Right atrium auricular region (tissue), 2 donors: ENCODE measurements at regions not wholly inside any gene's neighbourhood (a gene's known extent, or its start where the extent isn't known, plus 50 kb on each side); places are given as distances from the start of the nearest gene placed in this dataset.

ENCODE experiments used
- DNase-seq: peaks from one replicate; pipeline ENCODE4 v3.0.0-alpha.2; 2019; ENCODE audit warnings: low spot score
- H3K27ac ChIP-seq, 2 donors: fragments of 200-600 bp; sonication (generic); 1 replicate in 1 of 2; 2 replicates in 1 of 2; pipeline ENCODE4 v1.5.1; 2016 to 2019
- H3K27me3 ChIP-seq, 2 donors: fragments of 200-600 bp; sonication (generic); one replicate each; pipeline versions ENCODE4 v1.5.1 to v1.6.0; 2017 to 2019
- H3K36me3 ChIP-seq: fragments of 200-600 bp; sonication (generic); one replicate; pipeline ENCODE4 v1.5.1; 2016
- H3K4me1 ChIP-seq, 2 donors: fragments of 200-600 bp; sonication (generic); one replicate each; pipeline versions ENCODE4 v1.5.1 to v1.6.0; 2017 to 2019
- H3K4me3 ChIP-seq, 2 donors: fragments of 200-600 bp; sonication (generic); 1 replicate in 1 of 2; 2 replicates in 1 of 2; pipeline ENCODE4 v1.5.1; 2017 to 2019; ENCODE audit warnings: mild to moderate bottlenecking in 1 of 2, moderate library complexity in 1 of 2
- H3K9me3 ChIP-seq, 2 donors: fragments of 200-600 bp; sonication (generic); one replicate each; pipeline ENCODE4 v1.5.1; 2019
- TF ChIP-seq, protein P1 (sequence below), 2 donors: fragments of 200-600 bp; sonication (generic); IDR thresholded peaks; one replicate each; pipeline ENCODE4 v1.5.1; 2019; ENCODE audit warnings: antibody characterized with exemption in 2 of 2

GRCh38 chr10:44056967-44057805 is 327.7 kb downstream of the CXCL12 start:
- Histone ChIP-seq H3K27me3 (no peaks in the 10 kb centered on the region), H3K36me3 (no peaks in the 10 kb centered on the region), H3K27ac (no peak overlapping the region), H3K9me3 (no peaks in the 10 kb centered on the region), H3K4me3 (no peak overlapping the region), H3K4me1 (no peaks in the 10 kb centered on the region)
- DNase-seq: no peak
- TF ChIP-seq, protein P1, sequence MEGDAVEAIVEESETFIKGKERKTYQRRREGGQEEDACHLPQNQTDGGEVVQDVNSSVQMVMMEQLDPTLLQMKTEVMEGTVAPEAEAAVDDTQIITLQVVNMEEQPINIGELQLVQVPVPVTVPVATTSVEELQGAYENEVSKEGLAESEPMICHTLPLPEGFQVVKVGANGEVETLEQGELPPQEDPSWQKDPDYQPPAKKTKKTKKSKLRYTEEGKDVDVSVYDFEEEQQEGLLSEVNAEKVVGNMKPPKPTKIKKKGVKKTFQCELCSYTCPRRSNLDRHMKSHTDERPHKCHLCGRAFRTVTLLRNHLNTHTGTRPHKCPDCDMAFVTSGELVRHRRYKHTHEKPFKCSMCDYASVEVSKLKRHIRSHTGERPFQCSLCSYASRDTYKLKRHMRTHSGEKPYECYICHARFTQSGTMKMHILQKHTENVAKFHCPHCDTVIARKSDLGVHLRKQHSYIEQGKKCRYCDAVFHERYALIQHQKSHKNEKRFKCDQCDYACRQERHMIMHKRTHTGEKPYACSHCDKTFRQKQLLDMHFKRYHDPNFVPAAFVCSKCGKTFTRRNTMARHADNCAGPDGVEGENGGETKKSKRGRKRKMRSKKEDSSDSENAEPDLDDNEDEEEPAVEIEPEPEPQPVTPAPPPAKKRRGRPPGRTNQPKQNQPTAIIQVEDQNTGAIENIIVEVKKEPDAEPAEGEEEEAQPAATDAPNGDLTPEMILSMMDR (IDR thresholded peaks at IDR 0.05): no peak

- Histone ChIP-seq H3K27ac (no peak overlapping the region), H3K27me3 (no peaks in the 10 kb centered on the region), H3K4me3 (no peak overlapping the region), H3K36me3 (no peaks in the 10 kb centered on the region), H3K4me1 (no peaks in the 10 kb centered on the region), H3K9me3 (no peaks in the 10 kb centered on the region)
- TF ChIP-seq, protein P1 (IDR thresholded peaks at IDR 0.05): no peak
- DNase-seq: no peak
Observed at GRCh38 chr10:44056206-44056605, 328.7 kb downstream of the CXCL12 start.

DNA sequence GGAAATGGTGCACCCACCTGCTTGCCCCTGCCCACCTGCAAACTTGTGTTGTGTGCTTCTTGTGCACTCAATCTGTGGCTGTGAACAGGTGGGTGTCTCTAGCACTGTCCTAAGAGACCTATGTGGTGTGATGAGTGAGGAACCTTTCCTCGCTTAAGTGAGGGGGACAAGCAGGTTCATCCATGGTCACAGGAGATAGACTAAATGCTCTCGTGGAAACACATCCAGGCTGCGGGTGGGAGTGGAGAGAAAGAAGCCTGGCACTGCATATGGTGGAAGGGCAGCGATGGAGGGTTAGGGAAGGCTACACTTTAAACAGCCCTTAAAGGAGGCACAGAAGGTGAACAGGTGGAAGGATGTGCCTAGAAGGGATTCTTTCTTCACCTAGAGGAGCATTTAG is 330.9 kb downstream of the CXCL12 start:
- H3K9me3 ChIP-seq: no peaks in the 10 kb centered on the region
- H3K36me3 ChIP-seq: no peaks in the 10 kb centered on the region
- no peak overlapping the region for H3K27ac ChIP-seq
- H3K4me1 ChIP-seq: no peaks in the 10 kb centered on the region
- no peaks in the 10 kb centered on the region for H3K27me3 ChIP-seq
- TF ChIP-seq, protein P1 (IDR thresholded peaks at IDR 0.05): no peak
- DNase-seq: no peak
- H3K4me3 ChIP-seq: no peak overlapping the region

GRCh38 chr10:44053391-44053790 is 331.5 kb downstream of the CXCL12 start:
- H3K4me3 ChIP-seq: no peak overlapping the region
- no peaks in the 10 kb centered on the region for H3K27me3 ChIP-seq
- H3K9me3 ChIP-seq: no peaks in the 10 kb centered on the region
- no peaks in the 10 kb centered on the region for H3K4me1 ChIP-seq
- TF ChIP-seq, protein P1 (IDR thresholded peaks at IDR 0.05): no peak
- DNase-seq: no peak
- no peaks in the 10 kb centered on the region for H3K36me3 ChIP-seq
- H3K27ac ChIP-seq: no peak overlapping the region

- no peak for DNase-seq
- Histone ChIP-seq H3K4me1 (peaks cover 0 to 2% of the 10 kb centered on the region in 2 donors), H3K4me3 (no peak overlapping the region), H3K27ac (no peak overlapping the region), H3K9me3 (no peaks in the 10 kb centered on the region), H3K27me3 (no peaks in the 10 kb centered on the region), H3K36me3 (no peaks in the 10 kb centered on the region)
- TF ChIP-seq, protein P1 (IDR thresholded peaks at IDR 0.05): no peak
Observed at GRCh38 chr10:44051584-44052385, 333.1 kb downstream of the CXCL12 start.
